Testis (tissue), 2 donors: ENCODE measurements at regions not wholly inside any gene's neighbourhood (a gene's known extent, or its start where the extent isn't known, plus 50 kb on each side); places are given as distances from the start of the nearest gene placed in this dataset.

ENCODE experiments used
- CTCF ChIP-seq, 3 experiments: fragments of 450-650 bp in 2 of 3; fragments of 200-600 bp in 1 of 3; sonication (generic) in 1 of 3; IDR thresholded peaks; one replicate each; pipeline ENCODE4 v1.5.1; 2016 to 2019; ENCODE audit warnings: antibody characterized with exemption in 3 of 3, mild to moderate bottlenecking in 2 of 3, moderate library complexity in 1 of 3
- POLR2A ChIP-seq: fragments of 450-650 bp; IDR thresholded peaks from one replicate; pipeline ENCODE4 v1.6.1; 2017; ENCODE audit warnings: antibody characterized with exemption, mild to moderate bottlenecking, moderate library complexity

GRCh38 chr15:100809587-100809986 is 70.0 kb upstream of the ALDH1A3 start:
- no peak for TF ChIP-seq CTCF (IDR thresholded peaks at IDR 0.05)
- no peak for TF ChIP-seq POLR2A
